Lung (tissue), 11 donors: ENCODE measurements at regions not wholly inside any gene's neighbourhood (a gene's known extent, or its start where the extent isn't known, plus 50 kb on each side); places are given as distances from the start of the nearest gene placed in this dataset.

Experiments
- ATAC-seq: fragments of 200-7000 bp; cut with Tn5 transposase; one replicate; pipeline ENCODE4 v1.9.1; 2020; ENCODE audit warnings: moderate number of reproducible peaks; ENCODE audit not compliant: insufficient read depth, low FRiP score
- DNase-seq, 3 donors: peaks; one replicate each; pipeline ENCODE4 v3.0.0-alpha.2; 2013 to 2017
- H3K27ac ChIP-seq, 2 donors: one replicate each; pipeline ENCODE4 v1.5.1; 2013; ENCODE audit warnings: mild to moderate bottlenecking in 2 of 2, moderate library complexity in 2 of 2, control low read depth in 1 of 2, inconsistent platforms in 1 of 2, low read depth in 1 of 2, low read length in 1 of 2
- H3K27me3 ChIP-seq, 3 donors: one replicate each; pipeline ENCODE4 v1.5.1; 2013; ENCODE audit warnings: low read length in 2 of 3; ENCODE audit not compliant: control insufficient read depth in 3 of 3, insufficient read depth in 3 of 3
- H3K36me3 ChIP-seq, 4 donors: one replicate each; pipeline ENCODE4 v1.5.1; 2013; ENCODE audit warnings: low read length in 4 of 4, mild to moderate bottlenecking in 1 of 4, moderate library complexity in 1 of 4; ENCODE audit not compliant: control insufficient read depth in 4 of 4, insufficient read depth in 4 of 4
- H3K4me1 ChIP-seq, 5 donors: one replicate each; pipeline ENCODE4 v1.5.1; 2013; ENCODE audit warnings: low read length in 5 of 5, mild to moderate bottlenecking in 2 of 5, moderate library complexity in 1 of 5; ENCODE audit not compliant: control insufficient read depth in 5 of 5, insufficient read depth in 5 of 5
- H3K4me3 ChIP-seq: one replicate; pipeline ENCODE4 v1.5.1; 2013; ENCODE audit warnings: mild to moderate bottlenecking, control low read depth, moderate library complexity
- H3K9ac ChIP-seq, 2 donors: one replicate each; pipeline ENCODE4 v1.5.1; 2013; ENCODE audit warnings: low read length in 2 of 2, control low read depth in 1 of 2; ENCODE audit not compliant: insufficient read depth in 1 of 2
- H3K9me3 ChIP-seq, 4 donors: one replicate each; pipeline ENCODE4 v1.5.1; 2013; ENCODE audit warnings: low read length in 3 of 4, mild to moderate bottlenecking in 1 of 4, moderate library complexity in 1 of 4; ENCODE audit not compliant: control insufficient read depth in 4 of 4, insufficient read depth in 3 of 4
- WGBS, 2 donors: extraction: QIAGEN DNeasy Blood & Tissue Kit; methylation state at CpG; one replicate each; pipeline ENCODE4 v1.1.7; 2013; 5-methylcytosine and 5-hydroxymethylcytosine counted together
- TF ChIP-seq, protein P1 (sequence below): IDR thresholded peaks from 2 replicates; pipeline ENCODE4 v1.5.1; 2012; ENCODE audit warnings: mild to moderate bottlenecking; ENCODE audit errors: control extremely low read depth, extremely low read depth
- donor health status: control.
- donor health status: control.
- donor health status: Bipolar disorder and iron deficiency.
- donor health status: healthy.
- donor health status: DM: yes; HTN: yes; CAD: no.

DNA sequence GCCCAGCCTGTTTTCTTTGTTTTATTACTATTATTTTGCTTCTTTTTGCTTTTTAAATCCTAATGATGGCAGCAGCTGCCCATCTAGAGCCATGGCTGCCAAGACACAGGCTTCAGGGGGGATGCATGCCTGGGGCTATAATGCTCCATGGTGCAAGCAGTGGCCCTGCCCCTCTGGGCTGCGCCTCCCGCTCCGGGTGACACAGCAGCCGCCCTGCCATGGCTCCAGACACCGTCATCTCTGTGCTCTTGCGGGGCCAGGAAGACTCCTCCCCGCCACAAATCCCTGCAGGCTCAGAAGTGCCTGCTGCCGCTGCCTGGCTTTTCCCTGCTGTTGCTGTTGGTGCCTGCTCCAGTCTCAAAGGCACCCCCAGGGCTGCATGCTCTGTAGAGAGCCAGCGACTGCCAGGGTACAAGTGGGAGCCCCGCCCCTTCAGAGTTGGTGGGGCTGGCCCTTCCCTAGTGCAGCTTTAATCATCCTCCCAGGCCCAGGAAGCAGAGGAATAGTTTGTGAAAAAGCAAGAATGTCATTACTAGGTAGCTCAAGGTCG is 581.5 kb downstream of the FGF9 start:
- WGBS, 2 donors, result 91 to 92% methylated on average over 11 of the region's 11 CpGs
- ATAC-seq (no peak), DNase-seq (no peak)
- Histone ChIP-seq H3K27me3 (no peaks in the 10 kb centered on the region), H3K9me3 (no peaks in the 10 kb centered on the region), H3K27ac (no peak overlapping the region), H3K36me3 (no peaks in the 10 kb centered on the region), H3K4me3 (no peak overlapping the region), H3K4me1 (no peaks in the 10 kb centered on the region), H3K9ac (no peak overlapping the region)
- TF ChIP-seq, protein P1, sequence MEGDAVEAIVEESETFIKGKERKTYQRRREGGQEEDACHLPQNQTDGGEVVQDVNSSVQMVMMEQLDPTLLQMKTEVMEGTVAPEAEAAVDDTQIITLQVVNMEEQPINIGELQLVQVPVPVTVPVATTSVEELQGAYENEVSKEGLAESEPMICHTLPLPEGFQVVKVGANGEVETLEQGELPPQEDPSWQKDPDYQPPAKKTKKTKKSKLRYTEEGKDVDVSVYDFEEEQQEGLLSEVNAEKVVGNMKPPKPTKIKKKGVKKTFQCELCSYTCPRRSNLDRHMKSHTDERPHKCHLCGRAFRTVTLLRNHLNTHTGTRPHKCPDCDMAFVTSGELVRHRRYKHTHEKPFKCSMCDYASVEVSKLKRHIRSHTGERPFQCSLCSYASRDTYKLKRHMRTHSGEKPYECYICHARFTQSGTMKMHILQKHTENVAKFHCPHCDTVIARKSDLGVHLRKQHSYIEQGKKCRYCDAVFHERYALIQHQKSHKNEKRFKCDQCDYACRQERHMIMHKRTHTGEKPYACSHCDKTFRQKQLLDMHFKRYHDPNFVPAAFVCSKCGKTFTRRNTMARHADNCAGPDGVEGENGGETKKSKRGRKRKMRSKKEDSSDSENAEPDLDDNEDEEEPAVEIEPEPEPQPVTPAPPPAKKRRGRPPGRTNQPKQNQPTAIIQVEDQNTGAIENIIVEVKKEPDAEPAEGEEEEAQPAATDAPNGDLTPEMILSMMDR, result no peak

DNA sequence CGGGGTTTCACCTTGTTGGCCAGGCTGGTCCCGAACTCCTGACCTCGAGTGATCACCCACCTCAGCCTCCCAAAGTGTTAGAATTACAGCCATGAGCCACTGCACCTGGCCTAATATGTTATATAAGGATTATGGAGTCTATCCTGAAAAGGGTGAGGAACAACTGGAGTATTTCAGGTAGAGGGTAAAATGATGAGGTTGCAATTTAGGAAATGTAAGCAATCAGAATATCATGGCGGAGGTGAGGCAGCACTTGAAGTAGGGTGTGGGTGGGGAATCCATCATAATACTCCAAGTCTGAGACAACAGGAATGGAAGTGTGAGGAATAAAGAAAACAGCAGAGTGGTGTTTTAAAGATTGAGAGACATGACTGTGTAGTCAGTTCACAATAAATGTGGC is 582.2 kb downstream of the FGF9 start:
- no peak overlapping the region for H3K4me3 ChIP-seq
- no peaks in the 10 kb centered on the region for H3K36me3 ChIP-seq
- no peak for DNase-seq
- 89 to 93% methylated on average over 4 of the region's 4 CpGs for WGBS, 2 donors
- no peak overlapping the region for H3K27ac ChIP-seq
- TF ChIP-seq, protein P1, result no peak
- no peaks in the 10 kb centered on the region for H3K27me3 ChIP-seq
- H3K4me1 ChIP-seq, result no peaks in the 10 kb centered on the region
- H3K9ac ChIP-seq, result no peak overlapping the region
- no peaks in the 10 kb centered on the region for H3K9me3 ChIP-seq
- no peak for ATAC-seq

DNA sequence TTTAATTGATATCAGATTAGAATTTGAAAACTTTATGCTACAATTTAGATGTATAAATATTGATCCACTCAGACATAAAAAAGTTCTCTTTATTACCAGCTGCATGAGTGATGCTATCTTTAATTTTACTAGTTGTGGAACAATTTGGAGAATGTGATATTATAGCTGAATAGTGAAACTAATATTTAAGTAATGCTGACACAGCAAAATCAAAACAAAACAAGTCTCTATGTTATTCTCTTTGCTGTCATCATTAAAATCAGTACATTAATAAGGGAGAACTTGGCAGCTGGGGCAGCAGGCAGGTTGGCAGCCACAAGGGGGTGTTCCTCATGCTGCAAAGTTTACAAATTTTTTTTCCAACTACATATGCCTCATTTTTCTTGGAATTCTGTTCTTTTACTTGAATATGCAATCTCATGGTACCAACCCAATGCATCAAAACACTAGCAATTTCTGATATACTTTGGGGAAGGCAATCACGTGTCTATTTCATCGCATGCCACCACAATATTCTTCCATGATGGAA is 585.3 kb downstream of the FGF9 start:
- TF ChIP-seq, protein P1, result no peak
- Histone ChIP-seq H3K4me3 (no peak overlapping the region), H3K27me3 (no peaks in the 10 kb centered on the region), H3K9me3 (peaks cover 0 to 3% (median 0%) of the 10 kb centered on the region in 4 donors), H3K9ac (no peak overlapping the region), H3K27ac (no peak overlapping the region), H3K36me3 (no peaks in the 10 kb centered on the region), H3K4me1 (no peaks in the 10 kb centered on the region)
- 93 to 96% methylated on average over 2 of the region's 2 CpGs for WGBS, 2 donors
- DNase-seq, result no peak
- ATAC-seq, result no peak
